Activated naive CD4-positive, alpha-beta T cell treated with anti-CD3 and anti-CD28 coated beads, Interleukin-2, amount 50 U/mL, for 24 hours (primary cell): ENCODE measurements at regions not wholly inside any gene's neighbourhood (a gene's known extent, or its start where the extent isn't known, plus 50 kb on each side); places are given as distances from the start of the nearest gene placed in this dataset.
A peak's percentile ranks its signal among the peaks of the same experiment; 100 is the strongest.

Experiments
- H3K27ac Mint-ChIP-seq: one replicate; pipeline ENCODE4 v1.8.0; 2021; ENCODE audit warnings: mild to moderate bottlenecking, mixed read lengths
- H3K27me3 Mint-ChIP-seq: one replicate; pipeline ENCODE4 v1.8.0; 2021; ENCODE audit warnings: mixed read lengths
- H3K36me3 Mint-ChIP-seq: one replicate; pipeline ENCODE4 v1.8.0; 2021; ENCODE audit warnings: mixed read lengths
- H3K4me1 Mint-ChIP-seq: one replicate; pipeline ENCODE4 v1.8.0; 2021; ENCODE audit warnings: mixed read lengths
- H3K4me3 Mint-ChIP-seq: one replicate; pipeline ENCODE4 v1.8.0; 2021; ENCODE audit warnings: mild to moderate bottlenecking, mixed read lengths
- H3K9me3 Mint-ChIP-seq: one replicate; pipeline ENCODE4 v1.8.0; 2021; ENCODE audit warnings: mixed read lengths

GRCh38 chr2:189258616-189259365 lies 79.2 kb upstream of the COL5A2 start:
- Mint-ChIP-seq H3K36me3 (no peaks in the 10 kb centered on the region), H3K4me3 (peak overlapping the region; percentile 15), H3K9me3 (peaks cover 8% of the 10 kb centered on the region), H3K27ac (peak overlapping the region; percentile 90), H3K4me1 (peaks cover 41% of the 10 kb centered on the region), H3K27me3 (no peaks in the 10 kb centered on the region)

- H3K27me3 Mint-ChIP-seq, result no peaks in the 10 kb centered on the region
- H3K36me3 Mint-ChIP-seq, result no peaks in the 10 kb centered on the region
- H3K4me1 Mint-ChIP-seq, result peaks cover 33% of the 10 kb centered on the region
- H3K4me3 Mint-ChIP-seq, result no peak overlapping the region
- H3K9me3 Mint-ChIP-seq, result peaks cover 8% of the 10 kb centered on the region
- peak overlapping the region; percentile 24 for H3K27ac Mint-ChIP-seq
Measured at GRCh38 chr2:189260361-189260814, 80.8 kb upstream of the COL5A2 start.

- peak overlapping the region; percentile 81 for H3K27ac Mint-ChIP-seq
- peaks cover 24% of the 10 kb centered on the region for H3K4me1 Mint-ChIP-seq
- H3K36me3 Mint-ChIP-seq, result no peaks in the 10 kb centered on the region
- H3K9me3 Mint-ChIP-seq, result peaks cover 4% of the 10 kb centered on the region
- H3K4me3 Mint-ChIP-seq, result no peak overlapping the region
- H3K27me3 Mint-ChIP-seq, result no peaks in the 10 kb centered on the region
Measured at GRCh38 chr2:189261431-189261841, 81.9 kb upstream of the COL5A2 start.

- H3K4me3 Mint-ChIP-seq, result no peak overlapping the region
- no peaks in the 10 kb centered on the region for H3K27me3 Mint-ChIP-seq
- H3K36me3 Mint-ChIP-seq, result no peaks in the 10 kb centered on the region
Measured at GRCh38 chr2:189261916-189262315, 82.4 kb upstream of the COL5A2 start.

GRCh38 chr2:189265696-189266320 lies 86.2 kb upstream of the COL5A2 start:
- Mint-ChIP-seq H3K36me3 (no peaks in the 10 kb centered on the region), H3K27ac (no peak overlapping the region), H3K4me3 (no peak overlapping the region), H3K9me3 (no peaks in the 10 kb centered on the region), H3K4me1 (peaks cover 9% of the 10 kb centered on the region), H3K27me3 (no peaks in the 10 kb centered on the region)

More at GRCh38 chr2:189261916-189262315, 82.4 kb upstream of the COL5A2 start:
- peaks cover 23% of the 10 kb centered on the region for H3K4me1 Mint-ChIP-seq
- H3K9me3 Mint-ChIP-seq, result peaks cover 4% of the 10 kb centered on the region
- H3K27ac Mint-ChIP-seq, result no peak overlapping the region

GRCh38 chr2:189267491-189267890 lies 87.9 kb upstream of the COL5A2 start:
- H3K36me3 Mint-ChIP-seq, result no peaks in the 10 kb centered on the region
- H3K9me3 Mint-ChIP-seq, result no peaks in the 10 kb centered on the region
- H3K27ac Mint-ChIP-seq, result no peak overlapping the region
- H3K4me3 Mint-ChIP-seq, result no peak overlapping the region
- H3K4me1 Mint-ChIP-seq, result no peaks in the 10 kb centered on the region
- H3K27me3 Mint-ChIP-seq, result no peaks in the 10 kb centered on the region

GRCh38 chr2:189267925-189268579 lies 88.5 kb upstream of the COL5A2 start:
- H3K27ac Mint-ChIP-seq, result no peak overlapping the region
- H3K27me3 Mint-ChIP-seq, result no peaks in the 10 kb centered on the region
- H3K4me3 Mint-ChIP-seq, result no peak overlapping the region
- no peaks in the 10 kb centered on the region for H3K4me1 Mint-ChIP-seq
- H3K9me3 Mint-ChIP-seq, result no peaks in the 10 kb centered on the region
- no peaks in the 10 kb centered on the region for H3K36me3 Mint-ChIP-seq

- no peaks in the 10 kb centered on the region for H3K9me3 Mint-ChIP-seq
- no peak overlapping the region for H3K27ac Mint-ChIP-seq
- no peaks in the 10 kb centered on the region for H3K36me3 Mint-ChIP-seq
- no peaks in the 10 kb centered on the region for H3K27me3 Mint-ChIP-seq
- no peaks in the 10 kb centered on the region for H3K4me1 Mint-ChIP-seq
- no peak overlapping the region for H3K4me3 Mint-ChIP-seq
Measured at GRCh38 chr2:189268763-189269162, 89.2 kb upstream of the COL5A2 start.

GRCh38 chr2:189273734-189274133 lies 94.2 kb upstream of the COL5A2 start:
- Mint-ChIP-seq H3K4me1 (peaks cover 5% of the 10 kb centered on the region), H3K36me3 (peaks cover 2% of the 10 kb centered on the region), H3K9me3 (no peaks in the 10 kb centered on the region), H3K27me3 (no peaks in the 10 kb centered on the region), H3K4me3 (no peak overlapping the region), H3K27ac (no peak overlapping the region)

GRCh38 chr2:189274361-189274760 lies 94.8 kb upstream of the COL5A2 start:
- Mint-ChIP-seq H3K27me3 (no peaks in the 10 kb centered on the region), H3K27ac (no peak overlapping the region), H3K9me3 (no peaks in the 10 kb centered on the region), H3K36me3 (peaks cover 2% of the 10 kb centered on the region), H3K4me1 (peaks cover 5% of the 10 kb centered on the region), H3K4me3 (no peak overlapping the region)

- peaks cover 5% of the 10 kb centered on the region for H3K4me1 Mint-ChIP-seq
- H3K27me3 Mint-ChIP-seq, result no peaks in the 10 kb centered on the region
- peaks cover 2% of the 10 kb centered on the region for H3K36me3 Mint-ChIP-seq
- no peak overlapping the region for H3K27ac Mint-ChIP-seq
- no peaks in the 10 kb centered on the region for H3K9me3 Mint-ChIP-seq
- H3K4me3 Mint-ChIP-seq, result no peak overlapping the region
Measured at GRCh38 chr2:189276277-189276676, 96.7 kb upstream of the COL5A2 start.

GRCh38 chr2:189281201-189281600 lies 101.6 kb upstream of the COL5A2 start:
- Mint-ChIP-seq H3K4me3 (no peak overlapping the region), H3K27me3 (no peaks in the 10 kb centered on the region), H3K9me3 (no peaks in the 10 kb centered on the region), H3K4me1 (peaks cover 30% of the 10 kb centered on the region), H3K36me3 (peaks cover 2% of the 10 kb centered on the region), H3K27ac (no peak overlapping the region)

- Mint-ChIP-seq H3K4me3 (no peak overlapping the region), H3K27ac (peak overlapping the region; percentile 98), H3K9me3 (peaks cover 3% of the 10 kb centered on the region), H3K4me1 (peaks cover 57% of the 10 kb centered on the region), H3K36me3 (peaks cover under 1% of the 10 kb centered on the region), H3K27me3 (no peaks in the 10 kb centered on the region)
Measured at GRCh38 chr2:189285349-189285748, 105.8 kb upstream of the COL5A2 start.

- H3K9me3 Mint-ChIP-seq, result peaks cover 6% of the 10 kb centered on the region
- peak overlapping the region; percentile 12 for H3K4me3 Mint-ChIP-seq
- peak overlapping the region; percentile 98 for H3K27ac Mint-ChIP-seq
- H3K27me3 Mint-ChIP-seq, result no peaks in the 10 kb centered on the region
- H3K4me1 Mint-ChIP-seq, result peaks cover 61% of the 10 kb centered on the region
- peaks cover 2% of the 10 kb centered on the region for H3K36me3 Mint-ChIP-seq
Measured at GRCh38 chr2:189285962-189286645, 106.5 kb upstream of the COL5A2 start.

- Mint-ChIP-seq H3K4me3 (no peak overlapping the region), H3K9me3 (peaks cover 10% of the 10 kb centered on the region), H3K27me3 (no peaks in the 10 kb centered on the region), H3K27ac (peak overlapping the region; percentile 83), H3K4me1 (peaks cover 73% of the 10 kb centered on the region), H3K36me3 (peaks cover 3% of the 10 kb centered on the region)
Measured at GRCh38 chr2:189287363-189287762, 107.8 kb upstream of the COL5A2 start.
